IMR-90 (cell line): ENCODE measurements at regions not wholly inside any gene's neighbourhood (a gene's known extent, or its start where the extent isn't known, plus 50 kb on each side); places are given as distances from the start of the nearest gene placed in this dataset.

Experiments
- ATAC-seq: fragments of 200-7000 bp; cut with Tn5 transposase; 2 replicates; pipeline ENCODE4 v1.9.1; 2020; ENCODE audit warnings: low read depth, mild to moderate bottlenecking, moderate library complexity
- BruUV-seq: library from RNA; stranded (reverse); fragments of 400-500 nt; replicated peaks from 2 replicates; lab custom pipeline; 2021; lab: Mats Ljungman, UMichigan
- CTCF ChIA-PET: fragments of 300-600 bp; formaldehyde crosslinking; extraction: SDS; loops from one replicate; lab custom pipeline; 2021; ENCODE audit warnings: antibody characterized with exemption; lab: Yijun Ruan, JAX
- POLR2A ChIA-PET: fragments of 300-600 bp; sonication (Branson Sonifier 250); formaldehyde crosslinking; loops from one replicate; lab custom pipeline; 2022; ENCODE audit warnings: antibody characterized with exemption; ENCODE audit not compliant: unreplicated experiment; lab: Charles Lee
- DNase-seq: peaks from one replicate; pipeline ENCODE4 v3.0.0; 2013
- H2AFZ ChIP-seq: replicated peaks from 2 replicates; pipeline ENCODE3; 2013; ENCODE audit warnings: low read length, mild to moderate bottlenecking; ENCODE audit not compliant: poor library complexity
- H2AK5ac ChIP-seq: 2 replicates; pipeline ENCODE4 v1.6.1; 2013; ENCODE audit warnings: low read depth, low read length, inconsistent platforms
- H2AK9ac ChIP-seq: replicated peaks from 2 replicates; pipeline ENCODE3; 2013; ENCODE audit warnings: mild to moderate bottlenecking, low read depth, low read length, moderate library complexity; ENCODE audit not compliant: poor library complexity
- H2BK120ac ChIP-seq: 2 replicates; pipeline ENCODE4 v1.6.1; 2013; ENCODE audit warnings: low read depth, low read length, inconsistent platforms
- H2BK15ac ChIP-seq: 3 replicates; pipeline ENCODE4 v1.6.1; 2013; ENCODE audit warnings: low read depth, low read length, inconsistent platforms
- H2BK20ac ChIP-seq: 2 replicates; pipeline ENCODE4 v1.6.1; 2013; ENCODE audit warnings: low read depth, mild to moderate bottlenecking, inconsistent platforms, low read length, moderate library complexity
- H2BK5ac ChIP-seq: 2 replicates; pipeline ENCODE4 v1.6.1; 2013; ENCODE audit warnings: mild to moderate bottlenecking, low read depth, low read length, inconsistent platforms; ENCODE audit not compliant: poor library complexity, severe bottlenecking
- H3K14ac ChIP-seq: replicated peaks from 2 replicates; pipeline ENCODE4 v1.6.1; 2013; ENCODE audit warnings: low read depth, low read length, inconsistent platforms
- H3K18ac ChIP-seq: 2 replicates; pipeline ENCODE4 v1.6.1; 2013; ENCODE audit warnings: low read depth, low read length, control low read depth
- H3K23ac ChIP-seq: 2 replicates; pipeline ENCODE4 v1.6.1; 2013; ENCODE audit warnings: low read depth, low read length, inconsistent platforms
- H3K27ac ChIP-seq: 2 replicates; pipeline ENCODE4 v1.5.1; 2013; ENCODE audit warnings: mild to moderate bottlenecking, control low read depth, low read length; ENCODE audit not compliant: insufficient read depth
- H3K27me3 ChIP-seq: 2 replicates; pipeline ENCODE4 v1.6.1; 2013; ENCODE audit warnings: low read length; ENCODE audit not compliant: control insufficient read depth, insufficient read depth
- H3K36me3 ChIP-seq: 2 replicates; pipeline ENCODE4 v1.6.1; 2013; ENCODE audit warnings: low read length, mixed read lengths; ENCODE audit not compliant: control insufficient read depth, insufficient read depth
- H3K4ac ChIP-seq: 2 replicates; pipeline ENCODE4 v1.6.1; 2013; ENCODE audit warnings: low read depth, low read length, inconsistent platforms
- H3K4me1 ChIP-seq: 2 replicates; pipeline ENCODE4 v1.6.1; 2013; ENCODE audit warnings: low read length, mixed read lengths; ENCODE audit not compliant: control insufficient read depth, insufficient read depth
- H3K4me2 ChIP-seq: 2 replicates; pipeline ENCODE4 v1.6.1; 2013; ENCODE audit warnings: low read depth, mild to moderate bottlenecking, control low read depth, low read length, moderate library complexity
- H3K4me3 ChIP-seq: 2 replicates; pipeline ENCODE4 v1.5.1; 2013; ENCODE audit warnings: low read depth, mild to moderate bottlenecking, control low read depth, low read length, moderate library complexity; ENCODE audit not compliant: insufficient read depth
- H3K56ac ChIP-seq: 2 replicates; pipeline ENCODE4 v1.6.1; 2013; ENCODE audit warnings: low read length, inconsistent platforms; ENCODE audit not compliant: insufficient read depth; ENCODE audit errors: extremely low read depth
- H3K79me1 ChIP-seq, 2 experiments: 2 replicates each; pipeline ENCODE4 v1.6.1; 2013; ENCODE audit warnings: low read length in 2 of 2, inconsistent platforms in 1 of 2, low read depth in 1 of 2
- H3K9ac ChIP-seq: 2 replicates; pipeline ENCODE4 v1.6.1; 2013; ENCODE audit warnings: low read depth, low read length, control low read depth
- H3K9me1 ChIP-seq: 2 replicates; pipeline ENCODE4 v1.6.1; 2013; ENCODE audit warnings: low read length, inconsistent platforms; ENCODE audit not compliant: insufficient read depth
- H3K9me3 ChIP-seq: 2 replicates; pipeline ENCODE4 v1.6.1; 2013; ENCODE audit warnings: low read length; ENCODE audit not compliant: control insufficient read depth, insufficient read depth
- H4K20me1 ChIP-seq: 2 replicates; pipeline ENCODE4 v1.6.1; 2013; ENCODE audit warnings: low read length, inconsistent platforms; ENCODE audit not compliant: insufficient read depth
- H4K5ac ChIP-seq: 2 replicates; pipeline ENCODE4 v1.6.1; 2013; ENCODE audit warnings: mild to moderate bottlenecking, low read depth, low read length, control low read depth
- H4K8ac ChIP-seq, 2 experiments: 2 replicates each; pipeline ENCODE4 v1.6.1; 2013; ENCODE audit warnings: low read depth in 2 of 2, low read length in 2 of 2, control low read depth in 1 of 2, inconsistent platforms in 1 of 2
- H4K91ac ChIP-seq: 2 replicates; pipeline ENCODE4 v1.6.1; 2013; ENCODE audit warnings: low read depth, low read length, inconsistent platforms; ENCODE audit not compliant: insufficient read depth
- BHLHE40 ChIP-seq: fragments of 150-350 bp; IDR thresholded peaks from 2 replicates; pipeline ENCODE4 v1.6.1; 2016; ENCODE audit warnings: mild to moderate bottlenecking, low read depth, low read length
- MAFK ChIP-seq: IDR thresholded peaks from 2 replicates; pipeline ENCODE4 v1.6.1; 2012; ENCODE audit warnings: low read depth, low read length, improper control_type of control experiment
- WGBS, 2 experiments: methylation state at CpG; one replicate each; pipeline versions ENCODE4 v1.1.5 to v1.1.7; 2013; ENCODE audit warnings: missing lambda C conversion rate in 2 of 2; ENCODE audit not compliant: insufficient read length in 1 of 2; ENCODE audit errors: extremely low coverage in 2 of 2; 5-methylcytosine and 5-hydroxymethylcytosine counted together
- dilution Hi-C: fragments of 300-500 bp; cut with HindIII; formaldehyde crosslinking; loops from one replicate; pipeline ENCODE4 v1.14.3; 2018; ENCODE audit warnings: low sequenced_read_pairs; ENCODE audit not compliant: unreplicated experiment
- in situ Hi-C: fragments of 300-500 bp; cut with MboI; formaldehyde crosslinking; loops from 3 replicates; pipeline ENCODE4 v1.14.3; 2019; ENCODE audit warnings: low sequenced_read_pairs, inconsistent platforms, mixed read lengths
- intact Hi-C: fragments of 100-400 bp; cut with micrococcal nuclease; formaldehyde crosslinking; loops from 2 replicates; pipeline ENCODE4 v1.10.0; 2022

- Histone ChIP-seq H2BK120ac (no peak overlapping the region), H2AFZ (no peak overlapping the region), H3K4me1 (no peaks in the 10 kb centered on the region), H3K9me3 (no peaks in the 10 kb centered on the region), H3K79me1 (no peaks in the 10 kb centered on the region), H3K18ac (no peak overlapping the region), H2BK15ac (no peak overlapping the region), H3K56ac (no peak overlapping the region), H4K5ac (no peak overlapping the region), H2AK5ac (no peak overlapping the region), H3K27ac (no peak overlapping the region), H3K4me2 (no peak overlapping the region), H3K4ac (no peak overlapping the region), H3K9ac (no peak overlapping the region), H4K20me1 (no peaks in the 10 kb centered on the region), H3K9me1 (no peaks in the 10 kb centered on the region), H4K91ac (no peak overlapping the region), H4K8ac (no peak overlapping the region), H2AK9ac (no peak overlapping the region), H3K36me3 (no peaks in the 10 kb centered on the region), H3K27me3 (peaks cover 2% of the 10 kb centered on the region), H3K14ac (no peak overlapping the region), H3K23ac (no peak overlapping the region), H2BK5ac (no peak overlapping the region), H3K4me3 (no peak overlapping the region), H2BK20ac (no peak overlapping the region)
- in situ Hi-C loops (no loop called here), dilution Hi-C loops (no loop called here), intact Hi-C loops (no loop called here)
- TF ChIP-seq MAFK (peak; percentile 34; the same call in 1 of the 2 replicates), BHLHE40 (no peak)
- no TSS peak for BruUV-seq
- ATAC-seq (no peak), DNase-seq (no peak)
- no CpG with 5 or more reads among the region's 1 CpG for WGBS, 2 experiments
- POLR2A ChIA-PET, result no interaction called here
- CTCF ChIA-PET, result no interaction called here
These were observed 507.7 kb downstream of the HTR7 start for GRCh38 chr10:90350122-90350521.
